HG02943 (cell line): ENCODE measurements at regions not wholly inside any gene's neighbourhood (a gene's known extent, or its start where the extent isn't known, plus 50 kb on each side); places are given as distances from the start of the nearest gene placed in this dataset.

Experiments used
- ATAC-seq: cut with Tn5 transposase; IDR thresholded peaks from one replicate; pipeline ENCODE4 v1.9.1; 2021; ENCODE audit warnings: mild to moderate bottlenecking, low read depth, moderate library complexity; ENCODE audit not compliant: unreplicated experiment

- no peak for ATAC-seq
These were observed 131.6 kb downstream of the PTGER3 start for GRCh38 chr1:70916034-70916427.

GRCh38 chr1:70919706-70920323 lies 127.8 kb downstream of the PTGER3 start:
- no peak for ATAC-seq
